ENCODE measurements at regions not wholly inside any gene's neighbourhood (a gene's known extent, or its start where the extent isn't known, plus 50 kb on each side); places are given as distances from the start of the nearest gene placed in this dataset.

DNA sequence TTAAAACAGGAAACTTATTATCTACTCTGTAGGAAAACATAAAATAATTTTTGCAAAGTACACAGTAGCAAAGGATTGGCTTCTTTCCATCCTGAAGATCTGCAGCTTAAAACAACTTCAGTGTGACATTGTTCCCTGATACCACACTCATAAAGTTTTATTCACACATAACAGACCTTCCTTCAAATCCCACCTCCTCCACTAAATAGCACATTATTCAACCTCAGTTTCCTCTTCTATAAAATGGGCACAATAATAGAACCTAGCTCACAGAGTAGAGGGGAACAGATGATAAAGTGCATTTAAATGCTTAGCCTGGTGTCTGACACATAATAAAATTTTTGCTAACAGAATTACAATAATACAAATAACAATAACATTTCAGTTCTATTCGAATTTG, 250.4 kb upstream of the RBBP8 start:
- TF ChIP-seq CTCF (IDR thresholded peaks at IDR 0.05; ENCODE audit: unreplicated experiment): no peak
- Mint-ChIP-seq H3K27me3 (ENCODE audit: low read depth) (peaks cover 11% of the 10 kb centered on the region), H3K9me3 (peaks cover 15% of the 10 kb centered on the region), H3K4me1 (peaks cover 54% of the 10 kb centered on the region), H3K4me3 (no peak overlapping the region), H3K27ac (peak overlapping the region; percentile 95), H3K36me3 (peaks cover 5% of the 10 kb centered on the region)
- DNase-seq (ENCODE audit: low spot score in 2 of 2, unreplicated experiment in 2 of 2): no peak

- Mint-ChIP-seq H3K36me3 (peaks cover 5% of the 10 kb centered on the region), H3K27ac (peak overlapping the region; percentile 95), H3K9me3 (peaks cover 16% of the 10 kb centered on the region), H3K27me3 (ENCODE audit: low read depth) (peaks cover 11% of the 10 kb centered on the region), H3K4me3 (no peak overlapping the region), H3K4me1 (peaks cover 49% of the 10 kb centered on the region)
- peak; percentile 90 to 94 for DNase-seq (ENCODE audit: low spot score in 2 of 2, unreplicated experiment in 2 of 2)
- no peak for TF ChIP-seq CTCF (IDR thresholded peaks at IDR 0.05; ENCODE audit: unreplicated experiment)
Measured at GRCh38 chr18:22683196-22683676, 249.9 kb upstream of the RBBP8 start.

DNA sequence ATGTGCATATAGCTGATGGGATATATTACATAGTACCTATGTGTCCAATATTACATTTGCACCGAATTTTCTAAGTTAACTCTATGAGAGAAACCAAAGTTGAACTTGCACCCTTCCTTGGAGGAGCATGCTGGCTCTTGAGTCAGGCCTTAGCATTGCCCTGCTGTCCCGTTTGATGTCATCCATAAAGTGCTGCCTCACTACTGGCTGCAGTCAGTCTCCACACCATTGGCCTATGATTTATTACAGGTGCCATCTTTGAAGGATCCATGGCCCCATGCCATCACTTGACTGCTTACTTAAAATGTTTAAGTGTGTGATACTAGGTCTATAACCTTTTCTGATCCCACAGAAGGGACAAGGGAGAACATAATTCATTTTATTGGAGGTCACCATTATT, 249.3 kb upstream of the RBBP8 start:
- Mint-ChIP-seq H3K27me3 (ENCODE audit: low read depth) (peaks cover 6% of the 10 kb centered on the region), H3K4me1 (peaks cover 44% of the 10 kb centered on the region), H3K4me3 (no peak overlapping the region), H3K27ac (peak overlapping the region; percentile 95), H3K9me3 (peaks cover 16% of the 10 kb centered on the region), H3K36me3 (peaks cover 5% of the 10 kb centered on the region)
- DNase-seq (ENCODE audit: low spot score in 2 of 2, unreplicated experiment in 2 of 2): no peak
- TF ChIP-seq CTCF (IDR thresholded peaks at IDR 0.05; ENCODE audit: unreplicated experiment): no peak

GRCh38 chr18:22684268-22684667, 248.9 kb upstream of the RBBP8 start:
- Mint-ChIP-seq H3K9me3 (peaks cover 16% of the 10 kb centered on the region), H3K27me3 (ENCODE audit: low read depth) (peaks cover 3% of the 10 kb centered on the region), H3K36me3 (peaks cover 5% of the 10 kb centered on the region), H3K4me3 (no peak overlapping the region), H3K4me1 (peaks cover 43% of the 10 kb centered on the region), H3K27ac (peak overlapping the region; percentile 95)
- DNase-seq (ENCODE audit: low spot score in 2 of 2, unreplicated experiment in 2 of 2): no peak
- no peak for TF ChIP-seq CTCF (IDR thresholded peaks at IDR 0.05; ENCODE audit: unreplicated experiment)

GRCh38 chr18:22685788-22686187, 247.3 kb upstream of the RBBP8 start:
- Mint-ChIP-seq H3K9me3 (peaks cover 16% of the 10 kb centered on the region), H3K27me3 (ENCODE audit: low read depth) (no peaks in the 10 kb centered on the region), H3K27ac (no peak overlapping the region), H3K4me1 (peaks cover 39% of the 10 kb centered on the region), H3K36me3 (peaks cover 5% of the 10 kb centered on the region), H3K4me3 (no peak overlapping the region)
- DNase-seq (ENCODE audit: low spot score in 2 of 2, unreplicated experiment in 2 of 2): no peak
- TF ChIP-seq CTCF (IDR thresholded peaks at IDR 0.05; ENCODE audit: unreplicated experiment): no peak
